SHP77 (cell line): ENCODE measurements at regions not wholly inside any gene's neighbourhood (a gene's known extent, or its start where the extent isn't known, plus 50 kb on each side); places are given as distances from the start of the nearest gene placed in this dataset.
A peak's percentile ranks its signal among the peaks of the same experiment; 100 is the strongest.
"Not testable (repeated sequence)": the region's sequence is repeated elsewhere in the genome, so short reads cannot be mapped to it uniquely, and the experiment has no call there.

Experiments
- DNase-seq, 2 experiments: peaks; one replicate each; lab custom pipeline; 2025; lab: John Stamatoyannopoulos, UW

DNA sequence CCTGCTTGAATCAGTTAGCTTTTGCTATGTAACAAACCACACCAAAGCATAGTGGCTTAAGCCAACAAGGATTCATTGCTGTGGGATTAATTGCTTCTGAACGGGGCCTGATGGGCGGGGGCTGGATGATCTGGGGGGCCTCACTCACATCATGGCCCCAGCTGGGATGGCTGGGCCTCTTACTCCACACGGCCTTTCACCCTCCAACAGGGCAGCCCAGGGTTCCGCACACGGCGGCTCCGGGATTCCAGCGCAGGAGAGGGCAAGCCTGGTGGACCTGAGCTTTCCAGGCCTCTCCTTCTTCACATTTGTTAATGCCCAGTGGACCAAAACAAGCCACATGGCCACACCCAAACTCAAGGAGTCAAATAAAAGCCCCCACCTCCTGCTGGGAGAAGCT is 86.3 kb upstream of the PHLPP1 start:
- DNase-seq = no peak

DNA sequence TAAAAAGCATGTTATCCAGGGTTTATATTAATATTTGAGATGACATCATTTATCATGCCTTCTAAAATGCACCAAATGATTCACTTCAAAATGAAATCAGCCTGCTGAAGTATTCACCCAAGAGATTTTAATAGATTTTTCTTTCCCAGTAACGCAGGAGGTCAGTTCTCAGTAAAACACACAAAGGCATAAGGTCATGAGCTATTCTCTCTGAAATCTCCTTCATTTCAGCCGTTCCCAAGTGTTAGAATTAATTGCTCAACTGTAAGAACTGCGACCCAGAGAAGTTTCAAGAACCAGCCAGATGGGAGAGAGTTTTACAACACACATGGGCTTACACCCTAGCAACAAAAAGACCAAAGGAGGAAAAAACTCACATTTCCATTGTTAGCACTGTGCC is 84.2 kb upstream of the PHLPP1 start:
- DNase-seq = no peak

DNA sequence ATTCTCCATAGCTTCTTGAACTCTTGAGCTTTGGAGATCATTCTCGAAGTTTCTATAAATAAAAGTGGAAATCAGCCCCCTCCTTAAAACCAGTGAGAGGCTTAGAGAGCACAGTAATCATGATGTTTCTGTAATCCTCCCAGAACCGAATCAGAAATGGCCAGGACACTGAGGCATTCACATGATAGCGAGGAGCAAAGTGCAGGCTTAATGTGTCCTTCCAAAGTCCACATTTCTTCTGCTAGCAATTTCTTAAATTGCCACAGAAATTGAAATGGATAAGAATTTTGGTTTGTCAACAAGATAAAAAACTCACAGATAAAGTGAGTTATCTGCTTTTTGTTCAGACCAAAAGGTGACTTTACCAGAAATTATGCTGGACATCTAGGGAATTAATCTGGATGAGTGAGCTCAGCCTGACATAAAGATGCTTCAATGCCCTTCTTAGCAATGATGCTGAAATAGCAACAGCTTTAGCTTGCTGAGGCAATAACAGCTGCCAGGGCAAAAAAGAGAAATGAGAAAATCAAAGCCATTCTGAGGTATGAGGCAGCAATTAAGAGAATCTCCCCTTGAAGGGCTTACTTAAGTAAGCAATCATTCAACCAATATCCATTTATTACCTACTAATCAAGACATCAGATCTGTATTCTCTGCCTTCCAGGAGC is 82.4 kb upstream of the PHLPP1 start:
- no peak for DNase-seq

DNA sequence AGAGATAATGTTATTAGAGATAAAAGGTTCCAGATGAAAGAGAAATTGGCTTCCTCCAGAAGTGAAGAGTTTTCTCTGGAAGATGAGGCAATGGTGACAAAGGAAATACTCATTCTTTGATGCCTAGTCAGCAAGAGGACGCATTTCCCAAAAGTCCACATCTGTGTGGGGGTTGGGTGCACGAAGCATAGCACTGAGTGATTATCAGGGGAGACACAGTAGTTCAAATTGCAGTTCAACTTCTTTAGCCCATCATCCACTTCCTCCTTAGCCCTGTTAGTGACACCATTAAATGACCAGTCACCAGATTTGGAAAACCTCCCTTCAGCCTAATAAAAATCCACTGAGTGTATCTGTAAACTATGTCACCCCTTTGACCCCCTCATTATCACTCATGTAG is 80.9 kb upstream of the PHLPP1 start:
- DNase-seq = no peak

DNA sequence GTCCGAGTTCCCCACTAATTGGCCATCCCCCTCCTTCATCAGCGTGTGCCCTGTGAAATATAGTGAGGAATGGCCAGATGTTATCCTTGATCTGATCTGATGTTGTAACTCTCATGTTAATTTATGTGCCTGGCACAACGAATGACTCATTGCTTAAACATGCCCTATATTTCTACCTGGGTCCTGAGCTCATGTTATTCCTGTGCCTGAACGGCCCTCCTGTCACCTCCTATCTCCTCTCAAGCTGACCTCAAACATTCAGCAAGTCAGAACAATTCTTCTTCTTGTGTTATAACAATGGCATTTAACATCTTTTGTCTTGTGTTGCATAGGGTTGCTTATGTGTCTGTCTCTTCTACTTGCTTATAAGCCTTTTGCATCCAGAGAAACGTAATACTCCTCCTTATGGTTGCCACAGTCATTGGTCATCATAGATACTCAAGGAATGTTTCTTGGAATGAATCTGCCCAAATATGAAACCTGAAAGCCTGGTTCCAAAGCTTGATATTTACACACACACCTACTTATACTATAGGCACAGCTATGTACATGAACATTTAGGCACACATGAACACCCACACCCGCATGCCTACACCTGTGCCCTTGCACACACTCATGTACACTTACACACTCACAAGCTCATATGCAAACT is 80.2 kb upstream of the PHLPP1 start:
- DNase-seq = no peak

DNA sequence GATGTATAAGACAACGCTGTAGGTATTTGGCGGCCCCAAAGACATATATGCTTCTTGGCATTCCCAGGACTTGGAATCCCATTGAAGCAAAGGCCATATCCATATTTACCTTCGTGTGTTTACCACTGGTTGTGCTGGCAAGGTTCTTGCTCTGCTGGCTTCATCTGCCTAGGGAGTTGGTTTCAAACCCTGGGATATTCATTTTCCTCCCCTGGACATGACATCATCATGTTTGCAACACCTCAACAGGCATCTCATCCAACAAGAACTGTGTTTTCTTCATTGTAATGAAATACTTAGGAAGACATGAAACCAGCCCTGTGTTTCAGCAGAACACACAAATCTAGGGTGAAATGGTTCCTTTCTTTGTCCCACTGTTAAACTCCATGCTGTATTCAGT is 77.9 kb upstream of the PHLPP1 start:
- no peak for DNase-seq

DNA sequence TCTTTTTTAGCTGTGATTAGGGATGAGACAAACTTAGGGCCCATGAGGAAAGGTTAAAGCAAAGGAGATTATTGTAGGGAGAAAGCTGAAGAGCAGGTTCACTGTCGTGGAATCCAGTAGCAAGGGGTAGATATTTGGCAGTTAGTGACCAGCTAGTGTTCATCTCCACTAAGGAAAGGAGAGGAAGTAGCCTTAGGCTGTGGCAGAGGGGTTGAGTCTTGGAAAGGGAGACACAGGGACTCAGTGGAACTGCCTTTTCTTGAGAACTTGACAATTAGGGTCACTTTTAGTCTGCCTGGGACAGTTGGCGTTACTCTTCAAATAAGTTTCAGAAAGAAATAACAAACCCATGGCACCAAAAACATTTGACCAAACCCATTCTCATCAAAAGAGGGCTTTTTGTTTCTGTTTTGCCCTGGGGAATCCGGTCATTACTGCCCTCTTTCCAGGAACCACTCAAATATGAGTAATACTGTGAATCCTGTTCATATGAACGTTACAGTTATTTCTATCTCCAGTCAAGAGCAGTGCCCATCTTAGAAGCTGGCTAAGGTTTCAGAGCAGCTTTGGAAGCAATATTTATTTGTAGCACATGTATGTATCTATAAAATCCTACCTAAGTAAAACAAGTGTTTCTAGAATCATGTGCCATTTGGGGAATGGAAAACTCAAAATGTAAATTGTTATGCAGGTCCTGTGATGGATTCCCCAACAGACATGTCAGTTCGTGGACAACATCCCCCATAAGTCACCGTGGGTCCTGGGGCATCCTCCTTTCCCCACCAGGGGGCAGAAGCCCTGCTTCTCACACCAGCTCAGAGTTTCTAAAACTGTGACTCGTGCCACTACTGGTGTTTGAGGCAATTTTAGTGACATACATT is 77.3 kb upstream of the PHLPP1 start:
- DNase-seq = peak in 1 of 2 experiments; percentile 8

DNA sequence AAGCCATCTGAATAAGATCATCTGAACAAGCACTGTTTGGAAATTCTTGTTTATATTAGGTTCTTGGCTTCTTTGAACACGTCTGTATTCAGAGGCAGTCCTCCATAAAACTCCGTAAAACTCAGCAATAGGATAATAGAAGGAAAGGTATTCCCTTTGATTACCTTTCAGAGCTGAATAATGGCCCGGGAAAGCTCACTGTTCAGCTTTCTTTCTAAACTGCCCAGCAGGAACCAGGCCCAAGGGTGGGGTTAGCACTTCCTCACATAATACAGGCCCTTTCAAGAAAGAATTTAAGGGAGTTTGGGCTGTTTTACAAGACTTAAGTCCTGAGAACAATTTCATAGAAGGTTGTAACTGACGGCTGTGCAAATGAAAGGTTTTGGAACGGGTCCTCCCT is 72.2 kb upstream of the PHLPP1 start:
- no peak for DNase-seq

DNA sequence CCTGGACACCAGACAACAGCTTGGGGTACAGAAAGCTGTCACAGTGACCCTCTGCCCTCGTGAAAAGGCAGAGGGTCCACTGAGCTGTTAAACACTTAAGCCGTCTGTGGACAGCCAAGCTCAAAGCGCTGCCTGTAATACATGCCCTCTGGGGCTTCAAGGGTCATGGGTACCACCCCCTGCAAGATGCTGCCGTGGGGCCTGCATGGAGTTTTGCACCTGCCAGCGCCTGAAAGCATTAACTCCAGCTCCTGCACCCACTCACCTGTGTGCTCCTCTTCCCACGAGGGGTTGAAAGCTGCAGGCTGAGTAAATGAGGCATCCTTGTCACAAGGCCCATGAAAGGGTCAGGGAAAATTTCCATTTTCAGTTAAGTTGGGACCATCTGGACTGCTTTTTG is 70.6 kb upstream of the PHLPP1 start:
- no peak for DNase-seq

DNA sequence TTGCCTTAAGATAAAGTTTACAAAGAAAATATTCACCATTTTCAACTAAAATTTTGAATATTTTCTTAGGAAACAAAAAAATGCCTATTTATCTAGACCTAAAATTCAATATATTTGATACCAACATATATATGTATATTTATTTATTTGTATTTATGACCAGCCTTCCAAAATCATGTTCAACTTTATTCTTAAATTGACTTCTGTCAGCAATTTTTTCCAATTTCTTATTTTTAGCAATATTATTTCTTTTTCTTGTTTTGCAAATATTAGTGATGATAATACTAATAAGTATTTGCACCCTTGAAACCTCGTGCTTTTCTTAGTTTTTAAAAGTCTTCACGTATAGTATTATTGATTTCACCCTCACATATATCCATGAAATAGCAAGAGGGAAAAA is 68.2 kb upstream of the PHLPP1 start:
- no peak for DNase-seq

DNA sequence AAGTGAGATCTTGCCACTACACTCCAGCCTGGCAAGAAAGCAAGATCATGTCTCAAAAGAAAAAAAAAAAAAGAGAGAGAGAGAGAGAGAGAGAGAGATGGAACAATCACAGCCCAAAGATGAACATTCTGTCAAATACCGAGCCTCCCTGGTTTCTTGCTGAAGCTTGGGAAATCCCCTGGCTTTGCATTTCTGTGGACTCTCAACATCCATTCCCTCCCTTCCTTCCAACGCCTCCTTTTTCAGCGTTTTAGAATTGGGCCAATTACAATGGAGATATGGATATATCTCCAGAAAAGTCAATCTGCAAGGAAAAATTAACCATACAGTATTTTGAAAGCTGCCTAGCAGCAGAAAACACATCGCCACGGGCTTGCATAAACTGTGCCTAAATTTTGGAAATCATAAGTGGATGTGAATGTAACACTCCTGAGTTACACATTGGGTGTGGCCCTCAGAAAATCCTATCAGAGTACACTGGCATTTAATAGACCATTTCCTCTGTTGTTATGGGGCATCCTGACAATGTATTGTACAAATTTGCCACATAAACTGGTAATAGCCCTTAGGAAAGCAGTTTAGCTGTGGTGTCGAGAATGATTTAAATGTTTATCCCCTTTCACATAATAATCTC is 67.2 kb upstream of the PHLPP1 start:
- no peak for DNase-seq

DNA sequence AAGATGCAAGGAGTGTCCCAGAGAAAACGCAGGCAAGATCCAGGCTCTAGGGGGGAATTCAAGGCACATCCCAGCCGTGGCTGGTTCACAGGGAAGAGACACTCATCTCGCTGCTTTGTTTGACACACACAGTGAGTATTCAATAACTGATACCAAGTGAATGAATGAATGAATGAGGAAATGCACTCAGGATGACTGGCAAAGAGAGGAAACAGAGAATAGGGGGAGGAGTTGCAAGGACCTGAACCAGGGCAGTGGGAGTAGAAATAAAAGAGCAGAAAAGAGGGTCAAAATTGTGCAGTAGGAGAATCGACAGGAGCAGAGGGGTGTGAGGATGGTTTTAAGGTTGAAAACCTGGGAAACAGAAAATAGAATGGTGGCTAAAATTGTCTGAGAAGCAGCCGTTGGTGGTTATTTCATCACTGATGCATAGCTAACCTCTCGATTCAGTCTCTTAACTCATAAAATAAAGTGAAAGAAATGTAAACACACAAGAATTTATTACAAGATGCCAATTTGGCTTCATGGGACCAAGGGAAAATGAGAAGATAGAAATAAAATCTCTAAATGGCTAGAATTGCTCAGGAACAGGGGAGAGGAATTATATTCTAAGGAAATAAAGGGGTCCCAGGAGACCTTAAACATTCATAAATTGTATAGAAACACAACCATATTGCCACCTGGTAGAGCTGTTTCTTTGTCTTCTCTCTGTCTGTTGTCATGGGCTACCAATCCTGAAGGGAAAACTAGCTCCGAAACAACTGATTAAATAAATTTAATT is 63.9 kb upstream of the PHLPP1 start:
- DNase-seq = no peak

DNA sequence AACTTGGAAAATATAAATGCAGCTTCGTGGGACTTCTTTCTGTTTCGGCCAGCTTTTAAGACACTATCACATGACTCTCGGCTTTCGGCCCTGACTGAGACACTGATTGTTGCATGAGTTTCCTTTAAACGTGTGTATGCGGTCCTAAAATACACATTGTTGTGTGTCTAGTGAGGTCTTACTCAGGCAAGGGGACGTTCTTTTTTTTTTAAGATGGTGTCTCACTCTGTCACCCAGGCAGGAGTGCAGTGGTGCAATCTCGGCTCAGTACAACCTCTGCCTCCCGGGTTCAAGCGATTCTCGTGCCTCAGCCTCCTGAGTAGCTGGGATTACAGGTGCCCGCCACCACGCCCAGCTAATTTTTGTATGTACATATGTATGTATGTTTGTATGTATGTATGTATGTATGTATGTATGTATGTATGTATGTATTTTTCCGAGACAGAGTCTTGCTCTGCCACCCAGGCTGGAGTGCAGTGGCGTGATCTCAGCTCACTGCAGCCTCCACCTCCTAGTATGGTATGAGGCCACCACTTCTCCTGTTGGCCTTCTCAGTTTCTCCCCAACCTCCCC is 63.2 kb upstream of the PHLPP1 start:
- not testable (repeated sequence) for DNase-seq

DNA sequence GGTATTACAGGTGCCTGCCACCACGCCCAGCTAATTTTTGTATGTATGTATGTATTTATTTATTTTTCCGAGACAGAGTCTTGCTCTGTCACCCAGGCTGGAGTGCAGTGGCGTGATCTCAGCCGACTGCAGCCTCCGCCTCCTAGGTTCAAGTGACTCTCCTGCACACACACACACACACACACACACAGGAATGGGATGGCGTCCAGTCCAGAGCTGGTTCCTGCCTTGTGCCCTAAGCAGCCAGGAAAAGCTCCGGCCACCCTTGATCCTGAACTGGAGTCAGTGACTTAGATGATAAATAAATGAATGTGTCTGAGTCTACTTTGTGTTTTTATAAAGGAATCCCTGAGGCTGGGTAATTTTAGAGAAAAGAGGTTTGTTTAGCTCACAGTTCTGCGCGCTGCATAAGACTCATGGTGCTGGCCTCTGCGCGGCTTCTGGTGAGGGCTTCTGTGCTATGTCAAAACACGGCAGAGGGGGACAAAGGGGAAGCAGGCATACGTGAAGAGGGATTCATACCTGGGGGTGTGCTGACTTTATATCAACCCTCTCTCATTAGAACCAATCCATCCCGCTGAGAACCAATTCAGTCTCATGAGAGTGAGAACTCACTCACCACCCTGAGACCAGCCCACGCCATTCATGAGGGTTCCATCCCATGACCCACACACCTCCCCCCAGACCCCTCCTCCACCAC is 59.7 kb upstream of the PHLPP1 start:
- peak in 1 of 2 experiments; percentile 31 for DNase-seq

DNA sequence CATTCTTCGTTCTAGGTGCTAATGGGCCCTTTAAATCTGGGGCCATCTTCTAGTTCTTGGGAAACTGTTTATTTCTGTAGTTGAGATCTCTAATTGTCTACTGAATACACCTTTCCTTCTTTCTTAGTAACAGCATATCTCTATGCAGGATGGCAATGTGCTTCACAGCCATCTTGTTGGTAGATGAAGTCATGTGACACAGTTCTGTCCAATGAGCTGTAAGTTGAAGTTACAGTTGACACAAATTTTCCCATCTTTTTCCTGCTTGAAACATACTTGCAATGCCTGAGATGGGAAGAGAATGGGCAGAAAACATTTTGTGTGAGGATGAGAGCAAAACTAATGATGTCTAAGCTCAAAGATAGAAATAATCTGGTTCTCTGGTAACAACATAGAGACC is 57.3 kb upstream of the PHLPP1 start:
- no peak for DNase-seq

DNA sequence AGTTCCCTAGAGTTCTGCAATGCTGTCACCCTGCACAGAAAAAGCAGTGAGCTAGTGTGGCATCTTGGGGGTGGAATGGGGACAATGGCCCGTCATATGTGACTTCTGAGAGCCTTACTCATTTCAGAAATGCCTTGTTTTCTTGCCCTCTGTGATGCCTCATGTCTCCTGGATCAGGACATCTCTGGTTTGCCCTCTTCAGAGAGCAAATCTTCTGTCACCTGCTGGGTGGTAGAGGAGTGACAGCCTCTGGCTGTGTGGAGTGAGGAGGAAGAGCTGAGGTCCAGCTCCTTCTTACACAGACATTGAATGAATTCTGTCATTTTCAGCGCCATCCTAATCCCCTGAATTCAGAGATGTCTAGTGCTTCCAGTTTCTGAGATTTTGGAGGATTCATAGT is 55.6 kb upstream of the PHLPP1 start:
- DNase-seq = no peak

DNA sequence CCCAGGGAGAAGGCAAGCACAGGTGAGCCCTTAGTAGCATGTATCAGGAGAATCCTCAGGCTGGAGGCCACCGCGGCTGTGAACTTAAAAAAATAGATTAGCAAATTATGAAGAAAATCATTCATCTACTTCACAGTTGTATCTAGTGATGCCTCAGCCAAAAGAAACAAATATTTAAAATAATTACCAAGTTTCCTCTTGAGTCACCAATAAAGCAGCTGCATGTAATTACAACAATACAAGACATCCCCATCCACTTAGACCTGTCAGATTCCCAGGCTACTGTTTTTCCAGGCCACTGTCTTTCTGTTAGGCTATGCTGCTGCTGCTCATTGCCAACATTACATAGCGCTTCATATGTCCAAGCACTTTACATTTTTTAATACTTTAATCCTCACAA is 54.6 kb upstream of the PHLPP1 start:
- no peak for DNase-seq

DNA sequence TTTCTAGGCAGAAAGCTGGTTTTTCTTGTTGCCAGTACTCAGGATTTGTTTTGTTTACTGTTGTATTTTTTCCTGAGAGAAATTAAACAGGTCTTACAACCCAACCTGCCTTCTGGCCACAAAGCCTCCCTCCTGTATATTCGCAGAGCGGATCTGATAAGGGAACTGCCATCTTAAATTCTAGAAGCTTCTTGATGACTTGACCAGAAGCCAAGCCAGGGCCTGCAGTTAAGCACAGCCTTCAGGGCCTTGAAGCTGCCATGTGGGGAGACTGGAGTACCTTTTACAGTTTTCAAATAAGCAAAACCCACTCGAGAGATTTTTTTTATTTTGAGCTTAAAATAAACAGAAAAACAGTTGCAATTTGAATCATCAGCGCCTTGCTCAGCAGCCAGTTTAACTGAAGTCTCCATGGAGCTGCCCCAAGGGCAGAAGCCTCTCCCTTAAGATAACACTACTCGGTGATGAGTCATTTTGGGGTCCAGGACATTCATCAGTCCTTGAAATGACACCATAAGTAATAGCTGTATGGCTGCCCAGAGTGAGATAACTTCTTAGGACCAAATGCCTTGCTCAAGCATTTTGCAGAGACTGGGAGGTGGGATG is 51.5 kb upstream of the PHLPP1 start:
- no peak for DNase-seq

DNA sequence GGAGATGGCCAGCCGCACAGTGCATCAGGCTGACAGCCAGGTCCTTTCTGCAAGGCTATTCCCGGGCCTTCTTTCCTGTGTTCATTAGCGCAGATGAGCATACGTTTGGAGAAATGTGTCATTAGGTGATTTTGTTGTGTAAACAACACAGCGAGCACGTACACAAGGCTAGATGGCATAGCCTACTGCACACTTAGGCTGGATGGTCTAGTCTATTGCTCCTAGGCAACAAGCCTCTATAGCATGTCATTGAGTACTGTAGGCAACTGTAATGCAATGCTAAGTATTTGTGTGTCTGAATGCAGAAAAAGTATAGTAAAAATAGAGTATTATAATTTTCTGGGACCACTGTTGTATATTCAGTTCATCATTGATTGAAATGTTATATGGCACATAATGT is 50.9 kb upstream of the PHLPP1 start:
- no peak for DNase-seq

DNA sequence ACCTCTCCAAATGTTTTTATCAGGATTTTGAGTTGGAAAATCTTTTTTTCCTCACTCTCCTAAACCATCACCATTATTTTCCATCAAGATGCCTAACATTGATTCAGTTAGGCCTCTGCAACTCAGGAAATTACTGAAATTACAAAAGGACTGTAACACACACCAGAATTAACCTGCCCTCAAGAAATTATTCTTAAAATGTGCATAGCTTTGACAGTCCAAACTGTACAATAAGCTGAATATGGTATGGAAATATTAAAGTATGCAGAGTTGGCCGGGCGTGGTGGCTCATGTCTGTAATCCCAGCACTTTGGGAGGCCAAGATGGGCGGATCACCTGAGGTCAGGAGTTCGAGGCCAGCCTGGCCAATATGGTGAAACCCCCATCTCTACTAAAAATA is 50.2 kb upstream of the PHLPP1 start:
- no peak for DNase-seq
